ENCODE measurements at regions not wholly inside any gene's neighbourhood (a gene's known extent, or its start where the extent isn't known, plus 50 kb on each side); places are given as distances from the start of the nearest gene placed in this dataset.

DNA sequence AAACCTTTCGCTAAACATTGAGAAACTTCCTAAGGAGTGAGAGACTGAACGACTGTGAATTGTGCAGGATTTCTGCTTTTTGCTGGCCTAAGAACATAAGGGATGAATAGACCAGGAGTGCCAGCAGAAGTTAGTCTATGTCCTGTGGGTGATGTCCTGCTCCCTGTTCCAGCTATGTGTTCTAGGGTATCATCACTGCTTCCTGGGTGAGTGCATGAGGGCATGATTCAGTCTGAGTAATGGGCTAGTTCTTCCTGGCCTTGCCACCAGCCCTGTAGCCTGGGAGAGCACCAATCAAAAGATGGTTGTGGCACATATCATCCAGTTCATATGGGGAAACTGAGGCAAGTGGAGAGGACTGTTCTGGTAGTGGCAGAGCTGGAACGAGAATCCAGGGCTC, 153.9 kb upstream of the TPM1 start:
- no peak overlapping the region for H3K27ac ChIP-seq
- TF ChIP-seq ZFX (IDR thresholded peaks at IDR 0.05), result no peak
- TF ChIP-seq, protein P1, sequence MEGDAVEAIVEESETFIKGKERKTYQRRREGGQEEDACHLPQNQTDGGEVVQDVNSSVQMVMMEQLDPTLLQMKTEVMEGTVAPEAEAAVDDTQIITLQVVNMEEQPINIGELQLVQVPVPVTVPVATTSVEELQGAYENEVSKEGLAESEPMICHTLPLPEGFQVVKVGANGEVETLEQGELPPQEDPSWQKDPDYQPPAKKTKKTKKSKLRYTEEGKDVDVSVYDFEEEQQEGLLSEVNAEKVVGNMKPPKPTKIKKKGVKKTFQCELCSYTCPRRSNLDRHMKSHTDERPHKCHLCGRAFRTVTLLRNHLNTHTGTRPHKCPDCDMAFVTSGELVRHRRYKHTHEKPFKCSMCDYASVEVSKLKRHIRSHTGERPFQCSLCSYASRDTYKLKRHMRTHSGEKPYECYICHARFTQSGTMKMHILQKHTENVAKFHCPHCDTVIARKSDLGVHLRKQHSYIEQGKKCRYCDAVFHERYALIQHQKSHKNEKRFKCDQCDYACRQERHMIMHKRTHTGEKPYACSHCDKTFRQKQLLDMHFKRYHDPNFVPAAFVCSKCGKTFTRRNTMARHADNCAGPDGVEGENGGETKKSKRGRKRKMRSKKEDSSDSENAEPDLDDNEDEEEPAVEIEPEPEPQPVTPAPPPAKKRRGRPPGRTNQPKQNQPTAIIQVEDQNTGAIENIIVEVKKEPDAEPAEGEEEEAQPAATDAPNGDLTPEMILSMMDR (conservative IDR thresholded peaks at IDR 0.05), result no peak

DNA sequence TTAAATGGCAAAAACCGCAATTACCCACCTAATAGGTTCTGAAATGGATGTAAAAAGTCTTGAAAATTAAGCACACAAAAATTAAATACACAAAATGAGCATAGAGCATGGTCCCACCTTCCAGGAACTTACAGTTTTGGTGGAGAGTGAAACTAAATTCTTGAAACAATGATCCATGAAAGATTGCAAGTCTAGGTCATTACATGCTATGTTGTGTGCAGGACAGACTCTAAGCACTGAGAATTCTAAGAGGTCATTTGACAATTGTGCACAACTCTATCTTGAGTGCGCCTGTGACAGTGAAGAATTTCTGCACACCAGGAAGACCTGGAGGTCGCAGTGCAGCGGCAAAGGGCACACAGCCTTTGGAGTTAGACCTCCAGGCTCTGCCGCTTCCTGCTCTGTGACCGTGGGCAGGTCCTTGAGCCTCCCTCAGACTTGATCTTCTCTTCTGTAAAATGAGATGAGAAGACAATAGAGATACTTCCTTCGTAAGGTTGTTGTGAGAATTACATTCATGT, 153.3 kb upstream of the TPM1 start:
- TF ChIP-seq, protein P1 (conservative IDR thresholded peaks at IDR 0.05), result no peak
- TF ChIP-seq ZFX (IDR thresholded peaks at IDR 0.05), result no peak
- peak overlapping the region; percentile 44; the same call in 1 of the 2 replicates for H3K27ac ChIP-seq

DNA sequence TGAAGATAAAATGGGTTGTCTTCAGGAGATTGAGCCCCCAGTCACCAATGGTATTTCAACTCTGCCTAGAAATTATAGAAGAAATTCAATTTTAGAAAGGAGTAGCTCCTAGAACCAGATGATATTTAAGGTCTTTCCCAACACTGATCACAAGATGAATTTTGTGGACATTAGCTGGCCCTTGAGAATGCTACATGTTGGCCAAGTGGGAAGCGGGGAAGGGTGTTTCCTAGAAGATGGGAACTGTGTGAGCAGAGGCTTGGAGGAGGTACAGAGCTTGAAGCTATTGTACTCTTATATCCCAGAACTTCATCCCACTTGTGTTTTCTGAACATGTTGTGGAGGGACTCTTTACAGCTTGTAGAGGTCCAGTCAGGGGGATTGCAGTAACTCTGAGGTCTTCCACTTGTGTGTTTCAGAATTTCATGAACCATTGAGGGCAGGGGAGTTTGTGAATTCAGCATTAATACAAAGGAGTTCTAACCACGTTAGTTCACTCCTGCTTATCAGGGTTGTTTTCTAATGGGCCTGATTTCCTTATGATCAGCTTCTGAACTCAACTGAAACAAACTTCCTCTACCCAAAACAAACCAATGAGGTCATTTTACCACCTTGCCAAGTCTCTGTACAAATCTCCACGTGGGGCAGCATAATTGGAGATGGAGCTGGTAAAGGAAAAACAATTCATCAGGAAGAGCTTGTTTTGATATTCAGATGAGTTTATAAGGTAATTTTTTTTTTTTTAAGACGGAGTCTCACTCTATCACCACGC, 152.6 kb upstream of the TPM1 start:
- peak overlapping the region; percentile 44 for H3K27ac ChIP-seq
- no peak for TF ChIP-seq ZFX (IDR thresholded peaks at IDR 0.05)
- TF ChIP-seq, protein P1 (conservative IDR thresholded peaks at IDR 0.05), result no peak

DNA sequence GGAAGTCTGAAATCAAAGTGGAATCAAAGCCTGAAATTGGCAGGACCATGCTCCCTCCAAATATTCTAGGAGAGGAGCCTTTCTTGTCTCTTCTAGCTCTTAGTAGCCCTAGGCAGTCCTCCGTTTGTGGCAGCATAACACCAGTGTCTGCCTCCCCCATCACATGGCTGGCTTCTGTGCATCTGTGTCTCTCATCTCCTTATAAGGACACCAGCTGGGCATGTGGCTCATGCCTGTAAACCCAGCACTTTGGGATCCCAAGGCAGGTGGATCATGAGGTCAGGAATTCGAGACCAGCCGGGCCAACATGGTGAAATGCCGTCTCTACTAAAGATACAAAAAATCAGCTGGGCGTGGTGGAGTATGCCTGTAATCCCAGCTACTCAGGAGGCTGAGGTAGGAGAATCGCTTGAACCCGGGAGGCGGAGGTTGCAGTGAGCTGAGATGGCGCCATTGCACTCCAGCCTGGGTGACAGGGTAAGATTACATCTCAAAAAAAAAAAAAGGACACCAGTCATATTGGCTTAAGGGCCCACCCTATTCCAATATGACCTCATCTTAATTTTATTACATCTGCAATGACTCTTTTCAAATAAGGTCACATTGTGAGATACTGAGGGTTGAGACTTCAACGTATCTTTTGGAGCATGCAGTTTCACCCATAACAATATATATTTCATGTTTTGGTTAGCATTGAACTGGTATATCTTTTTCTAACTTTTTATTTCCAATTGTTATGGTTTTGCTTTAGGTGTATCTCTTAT, 148.0 kb upstream of the TPM1 start:
- no peak for TF ChIP-seq ZFX (IDR thresholded peaks at IDR 0.05)
- TF ChIP-seq, protein P1 (conservative IDR thresholded peaks at IDR 0.05), result no peak

DNA sequence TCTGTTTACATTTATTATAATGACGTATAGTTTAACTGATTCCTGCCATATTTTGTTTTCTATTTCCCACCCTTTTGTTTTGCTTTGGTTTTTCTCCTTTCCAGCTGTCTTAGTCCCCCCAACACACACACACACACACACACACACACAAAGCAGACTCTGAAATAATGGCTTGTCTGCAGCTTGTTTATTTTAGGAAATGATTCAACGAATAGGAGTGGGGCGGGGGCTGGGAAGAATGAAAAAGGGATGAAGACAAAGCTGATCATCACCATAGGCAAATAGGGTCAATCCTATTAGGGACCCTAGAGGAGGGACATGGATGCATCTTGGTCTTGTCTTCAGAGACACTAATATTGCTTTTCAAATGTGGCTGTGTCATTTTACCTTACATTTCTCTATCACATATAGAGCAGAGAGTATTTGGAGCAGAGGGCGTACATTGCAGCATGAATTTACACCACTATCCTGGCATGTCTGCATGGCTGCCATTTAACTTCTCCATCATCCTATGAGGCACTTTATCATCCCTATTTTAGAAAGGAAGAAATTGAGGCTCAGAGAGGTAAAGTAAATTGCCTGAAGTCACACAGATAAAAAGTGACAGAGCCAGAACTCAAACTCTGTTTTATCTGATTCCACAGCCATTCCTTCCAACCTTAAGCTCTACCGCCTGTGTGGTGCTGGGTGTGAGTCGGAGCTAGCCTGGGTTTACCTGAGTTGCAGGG, 147.2 kb upstream of the TPM1 start:
- H3K27ac ChIP-seq, result no peak overlapping the region
- TF ChIP-seq, protein P1 (conservative IDR thresholded peaks at IDR 0.05), result no peak
- TF ChIP-seq ZFX (IDR thresholded peaks at IDR 0.05), result no peak

More for the DNA sequence above, 148.0 kb upstream of the TPM1 start:
- H3K27ac ChIP-seq, result no peak overlapping the region

DNA sequence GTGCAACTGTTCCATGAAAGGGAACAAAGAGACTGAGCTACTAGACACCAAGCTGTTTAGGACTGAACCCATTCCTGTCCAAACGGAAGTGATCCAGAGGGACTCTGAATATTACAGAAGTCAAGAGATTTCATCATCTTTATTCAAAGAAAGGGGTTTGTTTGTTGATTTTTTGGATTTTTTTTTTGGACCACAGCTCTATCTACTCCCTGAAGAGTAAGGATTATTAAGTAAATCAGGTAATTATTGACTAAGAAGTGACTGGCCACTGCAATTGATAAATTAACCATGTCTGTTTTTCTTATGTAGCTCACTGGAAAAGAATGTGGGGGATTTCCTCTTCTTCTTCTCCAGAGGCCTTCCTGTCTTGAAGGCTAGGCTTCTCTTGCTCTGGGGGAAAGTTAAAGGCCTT, 146.6 kb upstream of the TPM1 start:
- peak overlapping the region; percentile 35 for H3K27ac ChIP-seq
- no peak for TF ChIP-seq ZFX (IDR thresholded peaks at IDR 0.05)
- TF ChIP-seq, protein P1 (conservative IDR thresholded peaks at IDR 0.05), result no peak
